Esophagus squamous epithelium (tissue), 5 donors: ENCODE measurements at regions not wholly inside any gene's neighbourhood (a gene's known extent, or its start where the extent isn't known, plus 50 kb on each side); places are given as distances from the start of the nearest gene placed in this dataset.

Source experiments
- DNase-seq: peaks from one replicate; lab custom pipeline; 2025; lab: John Stamatoyannopoulos, UW
- H3K27ac ChIP-seq, 4 donors: fragments of 200-600 bp; sonication (generic); one replicate each; pipeline ENCODE4 v1.5.1; 2016 to 2019; ENCODE audit warnings: mild to moderate bottlenecking in 1 of 4
- H3K27me3 ChIP-seq, 4 donors: fragments of 200-600 bp; sonication (generic); 1 replicate in 3 of 4; 2 replicates in 1 of 4; pipeline versions ENCODE4 v1.5.1 to v1.6.0; 2017 to 2021; ENCODE audit warnings: antibody characterized with exemption in 1 of 4
- H3K36me3 ChIP-seq, 3 donors: fragments of 200-600 bp; sonication (generic); one replicate each; pipeline ENCODE4 v1.5.1; 2016 to 2019
- H3K4me1 ChIP-seq, 3 donors: fragments of 200-600 bp; sonication (generic); one replicate each; pipeline ENCODE4 v1.5.1; 2017 to 2019
- H3K4me3 ChIP-seq, 4 donors: fragments of 200-600 bp; sonication (generic); 1 replicate in 3 of 4; 2 replicates in 1 of 4; pipeline ENCODE4 v1.5.1; 2016 to 2019; ENCODE audit warnings: mild to moderate bottlenecking in 2 of 4, moderate library complexity in 1 of 4
- H3K9me3 ChIP-seq, 3 donors: fragments of 200-600 bp; sonication (generic); one replicate each; pipeline ENCODE4 v1.5.1; 2016 to 2019
- POLR2A ChIP-seq, 4 donors: fragments of 450-650 bp; IDR thresholded peaks; one replicate each; pipeline ENCODE4 v1.6.1; 2017; ENCODE audit warnings: antibody characterized with exemption in 4 of 4, mild to moderate bottlenecking in 4 of 4, moderate library complexity in 3 of 4
- WGBS, 2 donors: methylation state at CpG; one replicate each; pipeline ENCODE4 v1.1.5; 2018; 5-methylcytosine and 5-hydroxymethylcytosine counted together
- intact Hi-C: fragments of 100-400 bp; cut with DNase I; formaldehyde crosslinking; loops from one replicate; pipeline ENCODE4 v1.15.0; 2022
- TF ChIP-seq, protein P1 (sequence below), 6 experiments: fragments of 450-650 bp in 4 of 6; fragments of 200-600 bp in 2 of 6; sonication (generic) in 2 of 6; IDR thresholded peaks; one replicate each; pipeline ENCODE4 v1.5.1; 2016 to 2019; ENCODE audit warnings: antibody characterized with exemption in 6 of 6, mild to moderate bottlenecking in 4 of 6, moderate library complexity in 4 of 6
- donor health status: DM: yes; HTN: yes; CAD: no.

DNA sequence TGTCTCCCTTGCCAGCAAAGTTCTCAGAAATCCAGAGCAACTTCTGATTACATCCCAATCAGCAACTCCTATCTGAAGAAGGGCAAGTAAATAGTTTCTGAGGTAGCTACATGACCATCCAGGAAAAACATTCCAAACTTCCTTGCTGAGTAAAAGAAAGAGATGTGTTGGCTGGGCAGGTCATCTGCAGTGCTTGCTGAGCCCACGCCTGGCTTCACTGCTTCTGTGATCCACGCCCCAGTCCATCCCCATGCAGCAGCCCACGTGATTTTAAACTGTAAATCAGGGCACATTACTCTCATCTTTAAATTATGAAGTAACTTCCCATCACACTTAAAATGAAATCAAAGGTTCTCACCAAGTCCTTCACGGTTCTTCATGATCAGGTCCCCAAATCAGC, 603.6 kb downstream of the QKI start:
- Histone ChIP-seq H3K9me3 (no peaks in the 10 kb centered on the region), H3K27ac (no peak overlapping the region), H3K36me3 (no peaks in the 10 kb centered on the region), H3K4me3 (no peak overlapping the region), H3K4me1 (no peaks in the 10 kb centered on the region), H3K27me3 (no peaks in the 10 kb centered on the region)
- WGBS, 2 donors: 68 to 69% methylated on average over 4 of the region's 4 CpGs
- intact Hi-C loops: no loop called here
- TF ChIP-seq POLR2A (IDR thresholded peaks at IDR 0.05): no peak
- no peak for DNase-seq

DNA sequence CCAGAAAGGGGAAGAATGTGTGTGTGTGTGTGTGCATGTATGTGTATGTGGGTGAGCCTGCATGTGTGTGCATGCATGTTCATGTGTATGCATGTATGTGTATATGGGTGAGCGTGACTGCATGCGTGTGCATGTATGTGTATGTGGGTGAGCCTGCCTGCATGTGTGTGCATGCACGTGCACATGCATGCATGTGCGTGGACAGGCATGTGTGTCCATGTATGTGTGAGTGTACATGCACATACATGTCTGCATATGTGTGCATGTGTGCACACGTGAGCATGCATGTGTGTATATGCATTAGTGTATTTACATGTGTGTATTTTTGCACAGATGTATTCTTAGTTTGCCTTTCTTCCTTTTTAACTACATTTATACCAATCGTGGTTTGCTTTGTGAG, 601.5 kb downstream of the QKI start:
- Histone ChIP-seq H3K4me3 (no peak overlapping the region), H3K27ac (no peak overlapping the region), H3K27me3 (no peaks in the 10 kb centered on the region), H3K4me1 (no peaks in the 10 kb centered on the region), H3K36me3 (no peaks in the 10 kb centered on the region), H3K9me3 (no peaks in the 10 kb centered on the region)
- no peak for TF ChIP-seq POLR2A (IDR thresholded peaks at IDR 0.05)
- TF ChIP-seq, protein P1, sequence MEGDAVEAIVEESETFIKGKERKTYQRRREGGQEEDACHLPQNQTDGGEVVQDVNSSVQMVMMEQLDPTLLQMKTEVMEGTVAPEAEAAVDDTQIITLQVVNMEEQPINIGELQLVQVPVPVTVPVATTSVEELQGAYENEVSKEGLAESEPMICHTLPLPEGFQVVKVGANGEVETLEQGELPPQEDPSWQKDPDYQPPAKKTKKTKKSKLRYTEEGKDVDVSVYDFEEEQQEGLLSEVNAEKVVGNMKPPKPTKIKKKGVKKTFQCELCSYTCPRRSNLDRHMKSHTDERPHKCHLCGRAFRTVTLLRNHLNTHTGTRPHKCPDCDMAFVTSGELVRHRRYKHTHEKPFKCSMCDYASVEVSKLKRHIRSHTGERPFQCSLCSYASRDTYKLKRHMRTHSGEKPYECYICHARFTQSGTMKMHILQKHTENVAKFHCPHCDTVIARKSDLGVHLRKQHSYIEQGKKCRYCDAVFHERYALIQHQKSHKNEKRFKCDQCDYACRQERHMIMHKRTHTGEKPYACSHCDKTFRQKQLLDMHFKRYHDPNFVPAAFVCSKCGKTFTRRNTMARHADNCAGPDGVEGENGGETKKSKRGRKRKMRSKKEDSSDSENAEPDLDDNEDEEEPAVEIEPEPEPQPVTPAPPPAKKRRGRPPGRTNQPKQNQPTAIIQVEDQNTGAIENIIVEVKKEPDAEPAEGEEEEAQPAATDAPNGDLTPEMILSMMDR (IDR thresholded peaks at IDR 0.05): no peak
- intact Hi-C loops: no loop called here
- DNase-seq: no peak
- 86 to 89% methylated on average over 6 of the region's 6 CpGs for WGBS, 2 donors

DNA sequence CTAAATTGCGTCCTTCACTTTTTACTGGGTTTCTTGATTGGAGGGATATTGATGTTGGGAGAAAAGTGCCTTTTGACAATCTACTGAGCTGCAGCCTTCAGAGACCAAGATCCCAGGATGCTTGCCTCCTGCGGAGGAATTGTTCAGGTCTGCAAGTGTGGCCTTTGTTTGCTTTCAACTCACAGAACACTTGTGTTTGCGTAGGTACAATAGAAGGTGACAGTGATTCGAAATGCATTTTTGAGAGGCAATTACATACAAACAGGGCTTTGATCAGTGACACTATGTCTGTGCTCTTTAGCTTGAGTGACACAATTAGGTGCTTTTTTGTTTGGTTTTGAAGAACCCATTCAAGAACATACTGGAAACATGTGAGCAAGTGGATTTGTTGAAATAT, 600.6 kb downstream of the QKI start:
- TF ChIP-seq, protein P1 (IDR thresholded peaks at IDR 0.05): no peak
- TF ChIP-seq POLR2A (IDR thresholded peaks at IDR 0.05): no peak
- DNase-seq: no peak
- Histone ChIP-seq H3K9me3 (no peaks in the 10 kb centered on the region), H3K4me1 (no peaks in the 10 kb centered on the region), H3K36me3 (no peaks in the 10 kb centered on the region), H3K27me3 (no peaks in the 10 kb centered on the region), H3K4me3 (no peak overlapping the region), H3K27ac (no peak overlapping the region)
- 73 to 90% methylated on average over 4 of the region's 4 CpGs for WGBS, 2 donors
- intact Hi-C loops: no loop called here

DNA sequence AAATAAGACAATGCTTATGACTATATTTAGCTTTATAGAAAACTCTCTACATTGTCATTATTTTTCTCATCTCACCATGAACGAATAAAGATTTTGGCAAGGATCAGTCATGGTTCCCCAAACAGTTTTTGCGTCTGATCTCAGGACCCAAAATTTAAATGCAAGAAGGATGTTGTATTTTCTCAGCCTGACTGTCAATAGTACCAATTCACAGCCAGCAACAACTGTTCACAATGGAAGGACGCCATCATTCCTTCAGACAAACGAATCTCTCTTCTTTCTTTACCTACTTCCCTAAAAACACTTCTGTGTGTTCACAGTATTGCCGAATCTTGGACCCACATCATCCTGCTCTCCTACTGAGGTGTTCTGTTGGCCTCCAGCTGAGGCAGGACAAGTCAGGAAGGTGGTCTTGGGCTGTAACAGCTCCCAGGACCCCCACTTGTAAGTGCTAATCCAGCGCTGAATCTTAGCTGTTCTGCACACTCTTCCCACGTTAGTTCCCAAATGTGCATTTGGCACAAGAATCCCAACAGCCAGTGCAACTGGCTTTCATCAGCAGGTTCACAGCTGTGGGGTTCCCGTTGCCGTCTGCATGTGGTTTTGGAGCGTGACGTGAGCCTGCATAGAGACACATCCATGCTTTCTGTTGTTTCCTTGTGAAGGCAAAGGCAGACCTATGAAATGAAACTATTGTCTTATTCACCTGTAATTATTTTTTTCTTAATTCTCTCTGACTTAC, 600.0 kb downstream of the QKI start:
- H3K27ac ChIP-seq: no peak overlapping the region
- H3K9me3 ChIP-seq: no peaks in the 10 kb centered on the region
- no peak for DNase-seq
- H3K4me3 ChIP-seq: no peak overlapping the region
- TF ChIP-seq POLR2A (IDR thresholded peaks at IDR 0.05): no peak
- TF ChIP-seq, protein P1 (IDR thresholded peaks at IDR 0.05): no peak
- intact Hi-C loops: no loop called here
- 79 to 86% methylated on average over 11 of the region's 11 CpGs for WGBS, 2 donors
- no peaks in the 10 kb centered on the region for H3K36me3 ChIP-seq
- no peaks in the 10 kb centered on the region for H3K4me1 ChIP-seq
- H3K27me3 ChIP-seq: no peaks in the 10 kb centered on the region

DNA sequence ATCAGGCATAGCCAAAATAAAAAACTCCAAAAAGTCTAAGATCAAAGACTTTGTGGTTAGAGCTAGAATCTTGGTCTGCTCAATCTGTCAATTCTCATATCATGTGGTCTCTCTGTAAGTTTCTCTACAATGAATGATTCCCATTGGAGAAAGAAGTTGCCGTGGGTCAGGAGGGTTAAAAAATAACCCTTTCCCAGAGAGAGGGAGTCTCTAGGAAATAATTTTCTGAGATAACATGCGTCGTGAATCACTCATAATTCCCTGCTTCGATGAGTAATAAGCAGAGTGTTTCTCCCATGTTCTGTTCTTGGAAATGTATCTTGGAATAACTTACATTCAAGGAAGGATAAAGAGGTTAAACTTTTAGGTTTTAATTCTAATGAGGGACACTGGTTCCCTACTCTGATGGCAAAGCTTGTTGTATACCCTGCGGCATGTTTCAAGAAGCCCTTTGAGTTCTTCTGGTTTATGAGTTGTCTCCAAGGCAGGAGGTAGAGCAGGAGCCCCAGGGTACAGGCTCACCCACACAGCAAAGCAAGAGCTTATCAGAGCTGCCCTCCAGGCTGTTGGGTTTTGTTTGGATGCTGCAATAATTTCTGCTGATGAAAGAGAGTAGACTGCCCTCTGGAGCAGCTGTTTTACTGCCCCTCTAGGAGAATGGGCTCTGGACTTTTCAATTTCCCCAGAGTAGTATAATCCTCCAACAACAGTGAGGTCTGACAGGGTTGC, 599.1 kb downstream of the QKI start:
- DNase-seq: no peak
- Histone ChIP-seq H3K27ac (no peak overlapping the region), H3K9me3 (no peaks in the 10 kb centered on the region), H3K27me3 (no peaks in the 10 kb centered on the region), H3K36me3 (no peaks in the 10 kb centered on the region), H3K4me1 (no peaks in the 10 kb centered on the region), H3K4me3 (no peak overlapping the region)
- WGBS, 2 donors: 73 to 80% methylated on average over 5 of the region's 5 CpGs
- TF ChIP-seq POLR2A (IDR thresholded peaks at IDR 0.05): no peak
- TF ChIP-seq, protein P1 (IDR thresholded peaks at IDR 0.05): no peak
- intact Hi-C loops: no loop called here
